ENCODE measurements at regions not wholly inside any gene's neighbourhood (a gene's known extent, or its start where the extent isn't known, plus 50 kb on each side); places are given as distances from the start of the nearest gene placed in this dataset.

DNA sequence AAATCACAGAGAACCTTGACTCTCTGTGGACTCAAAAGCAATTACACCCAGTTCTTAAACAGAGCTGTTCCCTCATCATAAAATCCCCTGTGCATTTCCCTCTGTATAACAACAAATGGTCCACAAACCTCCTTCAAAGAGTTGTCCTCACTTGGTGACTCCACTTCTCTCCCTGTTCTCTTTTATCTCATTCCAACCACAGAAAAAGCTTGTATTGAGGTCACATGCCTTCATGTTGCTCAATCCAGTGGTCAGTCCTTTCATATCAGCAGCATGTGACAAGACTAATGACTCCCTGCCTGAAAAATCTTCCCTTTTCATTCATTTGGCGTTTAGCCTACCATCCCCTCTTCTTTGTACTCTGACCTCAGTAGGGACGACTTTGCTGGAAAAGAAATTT lies 158.0 kb downstream of the DEPDC1B start:
- no peaks in the 10 kb centered on the region for H3K9me1 ChIP-seq (replicated peaks; ENCODE audit: control insufficient read depth, extremely low read depth, insufficient read depth, low read length)
- no TSS peak for BruUV-seq (replicated peaks)

More for the DNA sequence above, 158.0 kb downstream of the DEPDC1B start:
- intact Hi-C loops (cut with micrococcal nuclease) (no loop called here), dilution Hi-C loops (cut with MboI; ENCODE audit: extremely low pct_ligation_motif_present, low sequenced_read_pairs) (no loop called here)
- TF ChIP-seq JUN (IDR thresholded peaks at IDR 0.05; ENCODE audit: borderline replicate concordance, insufficient read depth, insufficient read length, low read depth) (no peak), POLR2AphosphoS5 (IDR thresholded peaks at IDR 0.05; ENCODE audit: insufficient read depth, low read depth, low read length) (no peak), FOS (IDR thresholded peaks at IDR 0.05; ENCODE audit: borderline replicate concordance, insufficient read depth, low read length) (no peak), GATA2 (IDR thresholded peaks at IDR 0.05; ENCODE audit: insufficient read depth, insufficient read length, low read depth, low read length) (no peak), MYC (IDR thresholded peaks at IDR 0.05; ENCODE audit: low read depth, low read length) (no peak), EZH2 (IDR thresholded peaks at IDR 0.05; ENCODE audit: borderline replicate concordance, low read depth, low read length, severe bottlenecking) (no peak), POLR2A (IDR thresholded peaks at IDR 0.05; ENCODE audit: low read depth, low read length) (no peak)
- TF ChIP-seq, protein P1, sequence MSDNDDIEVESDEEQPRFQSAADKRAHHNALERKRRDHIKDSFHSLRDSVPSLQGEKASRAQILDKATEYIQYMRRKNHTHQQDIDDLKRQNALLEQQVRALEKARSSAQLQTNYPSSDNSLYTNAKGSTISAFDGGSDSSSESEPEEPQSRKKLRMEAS (IDR thresholded peaks at IDR 0.05; ENCODE audit: insufficient read depth, insufficient read length) = no peak
- TF ChIP-seq, protein P2, sequence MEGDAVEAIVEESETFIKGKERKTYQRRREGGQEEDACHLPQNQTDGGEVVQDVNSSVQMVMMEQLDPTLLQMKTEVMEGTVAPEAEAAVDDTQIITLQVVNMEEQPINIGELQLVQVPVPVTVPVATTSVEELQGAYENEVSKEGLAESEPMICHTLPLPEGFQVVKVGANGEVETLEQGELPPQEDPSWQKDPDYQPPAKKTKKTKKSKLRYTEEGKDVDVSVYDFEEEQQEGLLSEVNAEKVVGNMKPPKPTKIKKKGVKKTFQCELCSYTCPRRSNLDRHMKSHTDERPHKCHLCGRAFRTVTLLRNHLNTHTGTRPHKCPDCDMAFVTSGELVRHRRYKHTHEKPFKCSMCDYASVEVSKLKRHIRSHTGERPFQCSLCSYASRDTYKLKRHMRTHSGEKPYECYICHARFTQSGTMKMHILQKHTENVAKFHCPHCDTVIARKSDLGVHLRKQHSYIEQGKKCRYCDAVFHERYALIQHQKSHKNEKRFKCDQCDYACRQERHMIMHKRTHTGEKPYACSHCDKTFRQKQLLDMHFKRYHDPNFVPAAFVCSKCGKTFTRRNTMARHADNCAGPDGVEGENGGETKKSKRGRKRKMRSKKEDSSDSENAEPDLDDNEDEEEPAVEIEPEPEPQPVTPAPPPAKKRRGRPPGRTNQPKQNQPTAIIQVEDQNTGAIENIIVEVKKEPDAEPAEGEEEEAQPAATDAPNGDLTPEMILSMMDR (IDR thresholded peaks at IDR 0.05; ENCODE audit: extremely low read depth in 1 of 2, insufficient read depth in 1 of 2, low read depth in 1 of 2, low read length in 2 of 2) = no peak
- H3K79me2 ChIP-seq (ENCODE audit: control insufficient read depth, insufficient read depth, low read length) = no peaks in the 10 kb centered on the region
- no peak overlapping the region for H2AFZ ChIP-seq (ENCODE audit: low read depth, low read length)
- H3K4me3 ChIP-seq (replicated peaks in 1 of 3; ENCODE audit: insufficient read depth in 1 of 3, low read depth in 1 of 3, low read length in 3 of 3) = no peak overlapping the region
- POLR2A ChIA-PET = no interaction called here
- no peaks in the 10 kb centered on the region for H3K36me3 ChIP-seq (ENCODE audit: control insufficient read depth in 2 of 2, extremely low read depth in 1 of 2, insufficient read depth in 2 of 2, low read length in 2 of 2)
- H3K27me3 ChIP-seq (ENCODE audit: control insufficient read depth in 2 of 2, insufficient read depth in 2 of 2, low read length in 2 of 2) = peaks cover 1 to 3% of the 10 kb centered on the region in 2 experiments
- no peak overlapping the region for H3K9ac ChIP-seq (replicated peaks; ENCODE audit: extremely low read depth, insufficient read depth, low read length)
- no peak for FAIRE-seq
- H3K4me1 ChIP-seq (ENCODE audit: control insufficient read depth, extremely low read depth, insufficient read depth, low read length) = no peaks in the 10 kb centered on the region
- no peaks in the 10 kb centered on the region for H4K20me1 ChIP-seq (replicated peaks; ENCODE audit: control insufficient read depth, extremely low read depth, insufficient read depth, low read length)
- no peaks in the 10 kb centered on the region for H3K9me3 ChIP-seq (replicated peaks; ENCODE audit: control insufficient read depth, insufficient read depth, low read length)
- CTCF ChIA-PET = no interaction called here
- no peak for DNase-seq (ENCODE audit: low read depth, low spot score)
- H3K27ac ChIP-seq (ENCODE audit: insufficient read depth, low read depth, low read length) = no peak overlapping the region
- no peak overlapping the region for H3K4me2 ChIP-seq (ENCODE audit: insufficient read depth, low read length)

Measured in endothelial cell of umbilical vein (primary cell).